ENCODE measurements at regions not wholly inside any gene's neighbourhood (a gene's known extent, or its start where the extent isn't known, plus 50 kb on each side); places are given as distances from the start of the nearest gene placed in this dataset.

GRCh38 chr1:98276514-98276913 lies 355.7 kb upstream of the DPYD start:
- ChIA-PET RAD21 (ENCODE audit: unreplicated experiment) (no interaction called here), POLR2A (no interaction called here), SMC1A (ENCODE audit: uncharacterized antibody, unreplicated experiment) (interaction anchor here (1.5 kb wide), 1 partner anchor 17 kb away, joined by 4 read pairs; no protein-coding TSS in a partner anchor), CTCF (interaction anchor here (0.9 kb wide), 1 partner anchor 24 kb away, joined by 3 read pairs; no protein-coding TSS in a partner anchor)
- FAIRE-seq (no peak), ATAC-seq (no peak), DNase-seq (ENCODE audit: low read depth, low spot score) (no peak)
- no peak overlapping the region for H2AFZ ChIP-seq (ENCODE audit: control insufficient read depth, low read depth, low read length)
- in situ Hi-C loops (cut with MboI), result no loop called here
- no peaks in the 10 kb centered on the region for H3K4me1 ChIP-seq (ENCODE audit: control insufficient read depth, insufficient read depth, low read length)
- WGBS (ENCODE audit: insufficient coverage, insufficient replicate concordance, low lambda C conversion rate, missing lambda C conversion rate), result 0% methylated on average over 2 of the region's 2 CpGs
- no peak overlapping the region for H3K4me3 ChIP-seq
- no peaks in the 10 kb centered on the region for H4K20me1 ChIP-seq (ENCODE audit: control insufficient read depth, insufficient read depth)
- no TSS peak for BruUV-seq (replicated peaks)
- H3K36me3 ChIP-seq (ENCODE audit: control insufficient read depth in 2 of 2, insufficient read depth in 2 of 2, low read length in 1 of 2), result no peaks in the 10 kb centered on the region
- intact Hi-C loops (cut with micrococcal nuclease; ENCODE audit: unreplicated experiment), result no loop called here
- no peak overlapping the region for H3K4me2 ChIP-seq (ENCODE audit: control insufficient read depth, insufficient read depth)
- no peaks in the 10 kb centered on the region for H3K27me3 ChIP-seq (replicated peaks in 1 of 2; ENCODE audit: control insufficient read depth in 2 of 2, insufficient read depth in 2 of 2, low read length in 1 of 2)
- no peaks in the 10 kb centered on the region for H3K9me3 ChIP-seq (replicated peaks; ENCODE audit: control insufficient read depth, insufficient read depth, low read length)
- no peak for TF ChIP-seq HCFC1 (IDR thresholded peaks at IDR 0.05; ENCODE audit: low read length)
- TF ChIP-seq YY1 (IDR thresholded peaks at IDR 0.05; ENCODE audit: low read depth, low read length), result no peak
- no peak for TF ChIP-seq CEBPZ (IDR thresholded peaks at IDR 0.05; ENCODE audit: low read depth, low read length)
- no peak for TF ChIP-seq ATF2 (IDR thresholded peaks at IDR 0.05; ENCODE audit: low read length)
- no peak for TF ChIP-seq SIN3A (IDR thresholded peaks at IDR 0.05; ENCODE audit: low read depth, low read length)
- TF ChIP-seq POLR2A (IDR thresholded peaks at IDR 0.05; ENCODE audit: low read depth, low read length), result no peak
- no peak for TF ChIP-seq ZBTB11 (CRISPR knock-in tag; IDR thresholded peaks at IDR 0.05)
- no peak for TF ChIP-seq PBX3 (IDR thresholded peaks at IDR 0.05; ENCODE audit: insufficient replicate concordance, low read depth, low read length)
- no peak for TF ChIP-seq EGR1 (IDR thresholded peaks at IDR 0.05; ENCODE audit: borderline replicate concordance in 1 of 2, low read depth in 2 of 2, low read length in 2 of 2)
- no peak for TF ChIP-seq MYB (IDR thresholded peaks at IDR 0.05; ENCODE audit: borderline replicate concordance, low read depth, low read length)
- H3K79me2 ChIP-seq (ENCODE audit: control insufficient read depth, insufficient read depth, low read length), result no peaks in the 10 kb centered on the region
- no peak overlapping the region for H3K27ac ChIP-seq (ENCODE audit: control insufficient read depth, insufficient read depth)
- H3K9ac ChIP-seq (ENCODE audit: control insufficient read depth, insufficient read depth, low read length), result no peak overlapping the region

All from GM12878 (cell line).